Astrocyte (in vitro differentiated cells and primary cell): ENCODE measurements at regions not wholly inside any gene's neighbourhood (a gene's known extent, or its start where the extent isn't known, plus 50 kb on each side); places are given as distances from the start of the nearest gene placed in this dataset.

Source experiments
- EZH2 ChIP-seq: IDR thresholded peaks from 2 replicates; pipeline ENCODE4 v1.6.1; 2012; ENCODE audit warnings: mild to moderate bottlenecking, low read length, inconsistent platforms; ENCODE audit not compliant: insufficient read depth
- TF ChIP-seq, protein P1 (sequence below): IDR thresholded peaks from 2 replicates; pipeline ENCODE4 v1.5.1; 2011; ENCODE audit warnings: low read depth, mild to moderate bottlenecking, inconsistent platforms, low read length, moderate library complexity; ENCODE audit not compliant: insufficient read depth

DNA sequence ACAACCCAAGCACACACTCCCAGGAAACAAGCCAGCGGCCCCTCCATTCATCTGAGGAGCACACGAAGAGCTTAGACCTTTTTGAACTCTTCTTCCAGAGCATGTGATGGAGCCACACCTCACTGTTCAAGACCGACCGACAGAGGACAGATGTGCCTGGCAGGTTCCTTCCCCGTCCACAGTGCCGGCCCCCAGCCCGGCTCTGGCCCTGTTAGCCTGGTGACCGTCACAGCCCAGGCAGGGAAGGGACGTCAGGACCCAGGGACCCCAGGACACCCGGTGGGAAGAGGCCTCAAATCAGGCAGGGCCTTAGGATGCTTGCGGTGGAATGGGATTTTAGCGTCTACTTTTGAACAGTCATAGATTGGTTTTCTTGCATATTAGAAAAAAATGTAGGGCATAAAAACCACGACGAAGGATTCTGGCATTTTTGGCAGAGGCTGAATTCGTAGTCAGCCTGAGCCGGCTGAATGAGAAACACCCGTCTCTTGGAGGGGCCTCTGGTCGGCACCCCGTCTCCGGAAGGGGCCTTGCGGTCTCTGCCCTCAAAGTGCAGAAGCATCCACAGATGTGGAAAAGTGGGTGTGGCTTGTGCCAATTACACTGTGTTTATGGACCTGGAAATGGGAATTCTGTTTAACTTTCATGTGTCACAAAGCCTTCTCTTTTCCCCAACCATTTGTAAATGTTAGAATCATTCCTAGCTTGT lies 79.3 kb downstream of the SIK1 start:
- TF ChIP-seq, protein P1, sequence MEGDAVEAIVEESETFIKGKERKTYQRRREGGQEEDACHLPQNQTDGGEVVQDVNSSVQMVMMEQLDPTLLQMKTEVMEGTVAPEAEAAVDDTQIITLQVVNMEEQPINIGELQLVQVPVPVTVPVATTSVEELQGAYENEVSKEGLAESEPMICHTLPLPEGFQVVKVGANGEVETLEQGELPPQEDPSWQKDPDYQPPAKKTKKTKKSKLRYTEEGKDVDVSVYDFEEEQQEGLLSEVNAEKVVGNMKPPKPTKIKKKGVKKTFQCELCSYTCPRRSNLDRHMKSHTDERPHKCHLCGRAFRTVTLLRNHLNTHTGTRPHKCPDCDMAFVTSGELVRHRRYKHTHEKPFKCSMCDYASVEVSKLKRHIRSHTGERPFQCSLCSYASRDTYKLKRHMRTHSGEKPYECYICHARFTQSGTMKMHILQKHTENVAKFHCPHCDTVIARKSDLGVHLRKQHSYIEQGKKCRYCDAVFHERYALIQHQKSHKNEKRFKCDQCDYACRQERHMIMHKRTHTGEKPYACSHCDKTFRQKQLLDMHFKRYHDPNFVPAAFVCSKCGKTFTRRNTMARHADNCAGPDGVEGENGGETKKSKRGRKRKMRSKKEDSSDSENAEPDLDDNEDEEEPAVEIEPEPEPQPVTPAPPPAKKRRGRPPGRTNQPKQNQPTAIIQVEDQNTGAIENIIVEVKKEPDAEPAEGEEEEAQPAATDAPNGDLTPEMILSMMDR: no peak
- no peak for TF ChIP-seq EZH2
